SW 1271 (cell line): ENCODE measurements at regions not wholly inside any gene's neighbourhood (a gene's known extent, or its start where the extent isn't known, plus 50 kb on each side); places are given as distances from the start of the nearest gene placed in this dataset.

ENCODE experiments used
- DNase-seq, 2 experiments: peaks; one replicate each; lab custom pipeline; 2025; lab: John Stamatoyannopoulos, UW

- DNase-seq = no peak
Observed at GRCh38 chr16:86889974-86890373, 311.6 kb downstream of the FOXL1 start.

GRCh38 chr16:86891121-86891520, 312.8 kb downstream of the FOXL1 start:
- no peak for DNase-seq

- DNase-seq = no peak
Observed at GRCh38 chr16:86891631-86892030, 313.3 kb downstream of the FOXL1 start.

DNA sequence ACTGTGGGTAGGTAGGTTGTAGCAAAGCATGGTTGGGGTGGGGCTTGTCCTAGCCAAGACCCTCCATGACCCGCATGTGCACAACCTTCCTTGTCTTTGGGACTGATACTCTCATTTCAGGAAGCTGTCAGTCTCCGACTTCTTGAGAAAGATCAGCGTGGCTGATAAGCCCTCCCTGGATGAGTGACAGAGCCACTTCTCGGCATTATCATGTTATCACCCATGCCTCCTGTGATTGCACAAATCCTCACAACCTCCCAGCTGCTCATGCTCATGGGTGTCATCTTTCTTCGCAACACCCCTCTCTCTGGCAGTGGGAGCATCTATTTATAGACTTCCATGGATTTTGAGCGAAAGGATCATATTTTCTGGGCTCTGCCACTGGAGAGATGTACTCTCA, 314.2 kb downstream of the FOXL1 start:
- DNase-seq = no peak

- no peak for DNase-seq
Observed at GRCh38 chr16:86893506-86893905, 315.2 kb downstream of the FOXL1 start.

DNA sequence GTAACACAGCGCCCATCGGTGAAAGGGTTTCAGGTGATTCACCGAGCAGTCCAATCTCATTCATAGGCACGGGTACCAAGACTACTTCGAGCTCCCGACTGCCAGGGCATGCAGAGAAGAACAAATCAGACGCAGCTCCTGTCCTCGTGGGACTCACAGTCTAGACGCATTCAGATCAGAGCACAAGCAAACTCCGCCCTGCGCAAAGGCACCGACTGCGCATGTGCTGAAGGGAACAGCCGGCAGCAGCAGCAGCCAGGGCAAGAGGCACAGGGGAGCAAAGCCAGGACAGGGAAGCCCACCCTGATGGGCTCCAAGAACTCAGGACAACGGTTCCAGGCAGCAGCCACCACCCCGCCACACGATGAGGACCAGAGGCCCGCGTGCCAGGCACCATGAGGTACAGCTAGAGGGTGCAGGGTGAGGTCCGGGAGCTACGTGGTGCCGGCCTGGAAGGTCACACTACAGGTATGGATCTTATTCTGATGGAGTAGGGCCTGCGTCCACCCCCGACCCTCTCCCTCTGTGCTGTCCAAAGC, 315.7 kb downstream of the FOXL1 start:
- DNase-seq = no peak

DNA sequence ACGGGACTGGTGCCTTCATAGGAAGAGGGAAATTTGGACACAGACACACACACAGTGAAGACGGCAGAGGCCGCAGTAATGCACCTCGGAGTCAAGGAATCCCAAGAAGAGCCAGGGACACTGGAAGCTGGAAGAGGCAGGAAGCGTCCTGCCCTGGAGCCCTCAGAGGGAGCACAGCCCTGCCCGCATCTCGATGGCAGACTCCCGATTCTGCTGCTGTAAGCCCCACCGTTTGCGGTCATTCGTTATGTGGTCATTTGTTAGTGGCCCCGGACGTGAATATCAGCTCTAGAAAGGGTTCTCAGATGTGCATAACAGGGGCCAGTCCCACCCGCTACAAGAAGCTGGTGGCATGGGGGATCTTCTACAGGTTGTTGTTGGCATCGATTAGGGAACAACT, 316.6 kb downstream of the FOXL1 start:
- DNase-seq = no peak

DNA sequence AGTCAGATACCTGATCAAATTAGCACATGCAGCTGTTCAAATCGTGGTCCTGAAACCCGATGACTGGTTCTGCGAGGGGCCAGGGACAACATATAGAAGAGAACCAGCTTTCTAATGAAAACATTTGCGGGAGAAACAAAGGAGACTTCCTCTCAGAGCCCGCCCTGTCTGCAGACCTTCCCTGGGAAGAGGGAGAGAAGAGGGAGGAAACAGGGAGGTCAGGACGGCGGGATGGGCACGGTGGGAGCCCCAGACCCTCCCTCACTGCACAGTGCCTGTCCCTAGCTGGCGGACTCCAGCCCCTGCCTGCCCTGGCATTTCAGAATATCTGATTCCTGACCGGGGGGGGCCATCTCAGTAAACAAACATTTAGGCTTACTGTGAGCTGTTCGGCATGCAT, 317.3 kb downstream of the FOXL1 start:
- DNase-seq = no peak

- no peak for DNase-seq
Observed at GRCh38 chr16:86896976-86897375, 318.6 kb downstream of the FOXL1 start.

DNA sequence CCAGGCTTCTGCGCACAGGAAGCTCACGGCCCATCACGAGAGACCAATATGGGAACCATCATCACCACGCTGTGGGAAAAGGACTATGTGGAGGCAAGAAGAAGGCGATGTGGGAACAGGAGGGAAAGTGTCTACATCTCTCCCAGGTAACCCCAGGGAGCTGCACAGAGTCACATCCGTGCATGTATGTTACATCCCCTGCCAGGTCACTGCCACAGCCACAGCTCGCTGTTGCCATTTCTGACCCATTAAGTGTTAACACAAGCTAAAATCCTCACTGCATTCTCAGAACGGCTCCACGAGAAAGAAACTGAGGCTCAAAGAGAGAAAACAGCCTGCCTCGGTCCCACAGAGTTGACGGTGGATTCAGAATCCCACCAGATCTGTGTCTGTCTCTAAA, 319.1 kb downstream of the FOXL1 start:
- DNase-seq = no peak

DNA sequence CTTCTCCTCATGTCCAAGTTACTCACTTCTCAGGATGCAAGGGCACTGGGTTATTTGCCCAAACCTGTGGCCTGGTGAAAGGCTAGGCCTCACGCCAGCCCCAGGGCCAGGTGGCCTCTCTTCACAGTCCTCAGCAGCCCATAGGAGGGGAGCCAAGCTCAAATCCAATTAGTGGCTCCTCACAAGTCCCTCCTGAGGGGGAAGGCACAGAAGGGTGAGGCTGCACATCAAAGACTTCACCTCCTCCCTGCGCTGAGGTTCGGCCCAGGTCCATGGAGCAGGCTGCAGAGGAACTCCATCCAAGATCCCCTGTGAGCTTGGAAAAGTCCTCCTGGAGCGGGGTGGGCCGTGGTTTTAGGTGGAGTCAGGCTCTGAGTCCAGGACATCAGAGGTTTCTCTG, 320.0 kb downstream of the FOXL1 start:
- DNase-seq = no peak

DNA sequence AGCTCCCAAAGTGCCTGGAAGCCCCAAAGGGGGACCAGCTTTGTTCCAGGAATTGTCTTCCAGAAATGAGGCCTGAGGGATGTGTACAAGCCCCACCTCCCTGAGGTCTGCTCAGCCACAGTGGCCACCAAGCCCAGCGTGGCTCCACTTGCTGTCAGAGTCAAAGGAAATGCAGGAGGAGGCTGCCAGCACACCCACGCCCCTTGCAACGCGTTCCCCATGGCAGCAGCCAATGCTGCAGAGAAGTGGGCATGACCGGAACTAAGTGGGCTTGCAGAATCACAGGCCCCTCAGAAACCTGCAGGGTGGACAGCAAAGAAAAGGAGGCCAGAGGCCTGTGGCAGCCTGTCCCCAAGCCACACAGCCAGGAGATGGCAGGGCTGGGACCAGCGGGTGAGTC, 320.8 kb downstream of the FOXL1 start:
- DNase-seq = no peak

DNA sequence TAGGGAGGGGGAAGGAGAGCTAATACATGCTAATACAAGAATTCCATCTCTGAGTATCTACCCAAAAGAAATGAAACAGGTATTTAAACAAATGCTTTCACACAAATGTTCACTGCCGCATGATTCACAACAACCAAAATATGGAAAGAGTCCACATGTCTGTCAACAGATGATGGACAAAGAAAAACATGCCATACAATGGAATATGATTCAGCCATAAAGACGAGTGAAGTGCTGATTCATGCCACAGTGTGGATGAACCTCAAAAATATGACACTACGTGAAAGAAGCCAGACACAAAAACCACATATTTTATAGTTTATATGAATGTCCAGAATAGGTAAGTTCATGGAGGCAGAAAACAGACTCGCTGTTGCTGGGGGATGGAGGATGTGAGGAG, 321.4 kb downstream of the FOXL1 start:
- DNase-seq = no peak

- no peak for DNase-seq
Observed at GRCh38 chr16:86901483-86901882, 323.1 kb downstream of the FOXL1 start.

DNA sequence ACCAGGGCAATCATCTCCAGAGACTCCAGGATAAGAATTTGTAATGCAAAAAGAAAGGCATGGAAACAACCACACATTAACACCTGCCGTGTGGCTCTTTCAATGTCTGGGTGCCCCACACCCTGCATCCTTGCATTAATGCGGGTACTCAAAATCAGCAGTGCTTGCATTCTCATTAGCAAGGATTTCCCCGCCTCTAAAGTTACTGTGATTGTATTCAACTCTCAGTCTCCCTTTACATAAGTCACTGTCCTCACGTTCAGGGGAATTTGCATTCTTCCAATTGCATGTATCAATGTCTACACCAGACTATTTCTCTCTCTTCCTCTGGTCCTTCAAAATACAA, 324.3 kb downstream of the FOXL1 start:
- no peak for DNase-seq

DNA sequence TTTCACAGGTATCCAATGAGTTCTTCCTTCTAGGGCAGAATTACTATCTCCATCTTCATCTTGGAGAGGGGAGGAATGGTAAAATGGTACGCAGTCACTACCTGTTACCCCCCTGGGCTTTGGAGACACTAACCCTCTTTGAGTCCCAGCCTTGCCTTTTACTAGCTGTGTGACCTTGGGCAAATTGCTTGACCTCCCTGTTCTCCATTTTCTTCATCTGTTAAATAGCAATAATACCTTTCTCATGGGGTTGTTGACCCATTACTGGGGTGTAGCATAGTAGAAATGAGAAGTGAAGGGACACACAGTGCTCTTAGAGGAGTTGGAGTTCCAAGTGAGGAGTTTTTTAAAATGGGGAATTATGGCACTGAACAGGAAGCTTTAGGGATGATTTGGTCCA, 324.7 kb downstream of the FOXL1 start:
- DNase-seq = no peak

GRCh38 chr16:86905302-86905701, 327.0 kb downstream of the FOXL1 start:
- DNase-seq = no peak

- DNase-seq = no peak
Observed at GRCh38 chr16:86906623-86907022, 328.3 kb downstream of the FOXL1 start.

GRCh38 chr16:86909359-86910160, 331.2 kb downstream of the FOXL1 start:
- DNase-seq = no peak

DNA sequence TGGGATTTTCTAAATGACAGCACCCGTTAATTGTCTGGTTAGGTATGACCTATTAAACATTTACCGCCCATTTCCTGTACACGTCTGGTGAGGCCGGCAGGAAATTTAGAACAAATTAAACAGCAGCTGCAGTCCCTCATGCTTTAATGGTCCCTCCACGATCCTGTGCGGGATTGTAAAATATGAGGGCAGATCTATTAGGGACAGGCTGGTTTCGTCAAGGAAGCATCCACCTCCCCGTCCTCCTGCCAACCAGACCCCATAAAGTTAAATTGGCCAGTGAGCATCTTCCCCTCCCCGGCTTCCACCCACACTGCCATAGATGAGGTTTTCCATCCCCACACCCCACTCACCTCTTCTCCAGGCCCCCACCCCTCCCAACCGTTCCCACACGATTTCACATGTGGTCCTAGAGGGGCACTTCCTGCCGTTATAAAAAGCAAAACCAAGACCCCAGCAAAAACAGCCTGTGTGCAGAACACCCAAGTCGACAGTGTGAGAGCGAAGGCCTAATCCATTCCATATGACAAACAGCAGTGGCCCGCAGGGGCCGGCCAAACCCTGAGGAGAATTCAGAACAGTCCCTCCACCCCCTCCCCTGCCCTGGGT, 331.9 kb downstream of the FOXL1 start:
- no peak for DNase-seq

DNA sequence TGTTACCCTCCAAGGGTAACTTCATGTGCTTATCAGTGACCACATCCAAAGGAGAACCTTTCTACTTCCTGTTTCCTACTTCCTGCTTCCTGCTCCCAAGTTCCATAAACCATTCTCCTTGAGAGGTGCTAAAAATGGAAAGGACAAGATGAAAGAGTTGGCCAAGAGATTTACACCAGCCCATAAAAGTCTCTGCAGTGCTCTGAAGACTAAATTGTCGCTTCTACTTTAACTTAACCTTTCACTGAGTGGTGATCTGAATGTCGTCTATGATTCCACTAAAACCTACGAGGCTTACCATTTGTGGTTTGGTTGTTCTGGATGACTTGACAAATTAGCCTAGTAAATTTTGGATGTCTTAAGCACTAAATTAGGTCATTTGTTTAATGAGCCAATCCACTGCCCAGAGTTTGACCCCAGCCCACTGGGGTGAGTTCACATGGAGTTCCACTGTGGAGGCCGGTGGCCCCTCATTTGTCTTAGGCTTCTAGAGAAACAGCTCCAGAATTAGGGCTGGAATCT, 333.1 kb downstream of the FOXL1 start:
- no peak for DNase-seq

- no peak for DNase-seq
Observed at GRCh38 chr16:86913886-86914285, 335.5 kb downstream of the FOXL1 start.

GRCh38 chr16:86914876-86915717, 336.7 kb downstream of the FOXL1 start:
- DNase-seq = no peak
